ENCODE measurements at regions not wholly inside any gene's neighbourhood (a gene's known extent, or its start where the extent isn't known, plus 50 kb on each side); places are given as distances from the start of the nearest gene placed in this dataset.
"Not testable (repeated sequence)": the region's sequence is repeated elsewhere in the genome, so short reads cannot be mapped to it uniquely, and the experiment has no call there.

DNA sequence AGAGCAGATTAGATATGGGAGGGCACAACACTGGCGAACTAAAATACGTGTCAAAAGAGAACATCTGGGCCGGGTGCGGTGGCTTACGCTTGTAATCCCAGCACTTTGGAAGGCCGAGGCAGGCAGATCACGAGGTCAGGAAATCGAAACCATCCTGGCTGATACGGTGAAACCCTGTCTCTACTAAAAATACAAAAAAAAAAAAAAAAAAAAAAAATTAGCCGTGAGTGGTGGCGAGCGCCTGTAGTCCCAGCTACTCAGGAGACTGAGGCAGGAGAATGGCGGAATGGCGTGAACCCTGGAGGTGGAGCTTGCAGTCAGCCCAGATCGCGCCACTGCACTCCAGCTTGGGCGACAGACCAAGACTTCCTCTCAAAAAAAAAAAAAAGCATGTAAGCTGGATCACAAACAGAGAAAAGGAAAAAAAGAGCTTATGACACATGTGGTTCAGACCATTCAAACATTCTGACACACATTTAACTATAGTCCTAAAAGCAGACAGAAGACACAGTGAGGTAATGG lies 1716.9 kb downstream of the SI start:
- not testable (repeated sequence) for H3K9ac ChIP-seq (ENCODE audit: low read depth, low read length); H3K36me3 ChIP-seq (ENCODE audit: insufficient read depth, low read depth, low read length); H3K4me1 ChIP-seq (ENCODE audit: insufficient read depth, low read length); H3K4me3 ChIP-seq (ENCODE audit: low read length); H3K27me3 ChIP-seq (ENCODE audit: insufficient read depth, low read length); H3K9me3 ChIP-seq (ENCODE audit: insufficient read depth, low read depth, low read length); H3K27ac ChIP-seq (ENCODE audit: low read length)

DNA sequence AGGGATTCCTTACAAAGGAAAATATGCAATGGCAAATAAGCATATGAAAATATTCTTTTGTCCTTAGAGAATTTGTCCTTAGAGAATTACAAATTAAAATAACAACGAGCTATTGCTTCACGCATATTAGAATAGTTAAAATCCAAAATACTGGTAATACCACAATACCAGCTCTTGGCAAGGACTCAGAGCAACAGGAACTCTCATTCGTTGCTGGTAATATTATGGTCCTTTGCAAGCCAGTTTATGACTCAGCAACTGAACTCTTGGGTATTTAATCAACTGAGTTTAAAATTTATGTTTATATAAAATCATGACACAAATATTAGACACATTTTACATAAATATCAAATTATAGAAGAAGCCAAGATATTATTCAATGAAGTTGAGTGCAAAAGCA lies 1730.4 kb downstream of the SI start:
- Histone ChIP-seq H3K27me3 (ENCODE audit: insufficient read depth, low read length) (no peaks in the 10 kb centered on the region), H3K27ac (ENCODE audit: low read length) (no peak overlapping the region), H3K36me3 (ENCODE audit: insufficient read depth, low read depth, low read length) (no peaks in the 10 kb centered on the region), H3K4me3 (ENCODE audit: low read length) (no peak overlapping the region), H3K9ac (ENCODE audit: low read depth, low read length) (no peak overlapping the region), H3K4me1 (ENCODE audit: insufficient read depth, low read length) (no peaks in the 10 kb centered on the region; the same call in 1 of the 2 replicates), H3K9me3 (ENCODE audit: insufficient read depth, low read depth, low read length) (no peaks in the 10 kb centered on the region)

- Histone ChIP-seq H3K27me3 (ENCODE audit: insufficient read depth, low read length) (no peaks in the 10 kb centered on the region), H3K9me3 (ENCODE audit: insufficient read depth, low read depth, low read length) (peaks cover 21% of the 10 kb centered on the region; the same call in 1 of the 2 replicates), H3K4me3 (ENCODE audit: low read length) (no peak overlapping the region), H3K4me1 (ENCODE audit: insufficient read depth, low read length) (no peaks in the 10 kb centered on the region), H3K9ac (ENCODE audit: low read depth, low read length) (no peak overlapping the region), H3K36me3 (ENCODE audit: insufficient read depth, low read depth, low read length) (no peaks in the 10 kb centered on the region), H3K27ac (ENCODE audit: low read length) (no peak overlapping the region)
Measured at GRCh38 chr3:163335429-163335828, 1742.9 kb downstream of the SI start.

- Histone ChIP-seq H3K4me3 (ENCODE audit: low read length) (no peak overlapping the region), H3K9me3 (ENCODE audit: insufficient read depth, low read depth, low read length) (no peaks in the 10 kb centered on the region; the same call in 1 of the 2 replicates), H3K27ac (ENCODE audit: low read length) (no peak overlapping the region), H3K9ac (ENCODE audit: low read depth, low read length) (no peak overlapping the region), H3K4me1 (ENCODE audit: insufficient read depth, low read length) (no peaks in the 10 kb centered on the region), H3K27me3 (ENCODE audit: insufficient read depth, low read length) (no peaks in the 10 kb centered on the region), H3K36me3 (ENCODE audit: insufficient read depth, low read depth, low read length) (no peaks in the 10 kb centered on the region)
Measured at GRCh38 chr3:163328680-163329079, 1749.6 kb downstream of the SI start.

- Histone ChIP-seq H3K4me1 (ENCODE audit: insufficient read depth, low read length) (no peaks in the 10 kb centered on the region), H3K9me3 (ENCODE audit: insufficient read depth, low read depth, low read length) (no peaks in the 10 kb centered on the region; the same call in 1 of the 2 replicates), H3K27me3 (ENCODE audit: insufficient read depth, low read length) (no peaks in the 10 kb centered on the region), H3K4me3 (ENCODE audit: low read length) (no peak overlapping the region), H3K27ac (ENCODE audit: low read length) (no peak overlapping the region), H3K9ac (ENCODE audit: low read depth, low read length) (no peak overlapping the region), H3K36me3 (ENCODE audit: insufficient read depth, low read depth, low read length) (no peaks in the 10 kb centered on the region)
Measured at GRCh38 chr3:163327086-163327485, 1751.2 kb downstream of the SI start.

- Histone ChIP-seq H3K4me3 (ENCODE audit: low read length) (no peak overlapping the region), H3K9me3 (ENCODE audit: insufficient read depth, low read depth, low read length) (no peaks in the 10 kb centered on the region), H3K36me3 (ENCODE audit: insufficient read depth, low read depth, low read length) (no peaks in the 10 kb centered on the region), H3K27ac (ENCODE audit: low read length) (no peak overlapping the region), H3K9ac (ENCODE audit: low read depth, low read length) (no peak overlapping the region), H3K4me1 (ENCODE audit: insufficient read depth, low read length) (no peaks in the 10 kb centered on the region), H3K27me3 (ENCODE audit: insufficient read depth, low read length) (no peaks in the 10 kb centered on the region)
Measured at GRCh38 chr3:163315786-163316185, 1762.5 kb downstream of the SI start.

DNA sequence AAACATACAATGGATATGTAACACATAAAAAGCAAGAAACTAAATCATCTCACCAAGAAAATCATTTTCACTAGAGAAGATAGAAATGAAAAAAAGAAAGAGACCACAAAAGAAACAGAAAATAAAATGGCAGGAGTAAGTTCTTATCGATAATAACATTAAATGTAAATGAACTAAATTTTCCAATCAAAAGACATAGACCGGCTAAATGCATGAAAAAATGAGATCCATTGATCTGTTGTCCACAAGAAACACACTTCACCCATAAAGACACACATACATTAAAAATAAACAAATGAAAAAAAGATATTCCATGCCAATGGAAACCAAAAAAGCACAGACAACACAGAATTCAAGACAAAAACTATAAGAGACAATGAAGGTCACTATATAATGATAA lies 1771.9 kb downstream of the SI start:
- H3K36me3 ChIP-seq (ENCODE audit: insufficient read depth, low read depth, low read length) = no peaks in the 10 kb centered on the region
- H3K9ac ChIP-seq (ENCODE audit: low read depth, low read length) = no peak overlapping the region
- no peak overlapping the region for H3K4me3 ChIP-seq (ENCODE audit: low read length)
- peaks cover 19% of the 10 kb centered on the region; the same call in 1 of the 2 replicates for H3K9me3 ChIP-seq (ENCODE audit: insufficient read depth, low read depth, low read length)
- H3K4me1 ChIP-seq (ENCODE audit: insufficient read depth, low read length) = no peaks in the 10 kb centered on the region
- no peaks in the 10 kb centered on the region for H3K27me3 ChIP-seq (ENCODE audit: insufficient read depth, low read length)
- H3K27ac ChIP-seq (ENCODE audit: low read length) = no peak overlapping the region

DNA sequence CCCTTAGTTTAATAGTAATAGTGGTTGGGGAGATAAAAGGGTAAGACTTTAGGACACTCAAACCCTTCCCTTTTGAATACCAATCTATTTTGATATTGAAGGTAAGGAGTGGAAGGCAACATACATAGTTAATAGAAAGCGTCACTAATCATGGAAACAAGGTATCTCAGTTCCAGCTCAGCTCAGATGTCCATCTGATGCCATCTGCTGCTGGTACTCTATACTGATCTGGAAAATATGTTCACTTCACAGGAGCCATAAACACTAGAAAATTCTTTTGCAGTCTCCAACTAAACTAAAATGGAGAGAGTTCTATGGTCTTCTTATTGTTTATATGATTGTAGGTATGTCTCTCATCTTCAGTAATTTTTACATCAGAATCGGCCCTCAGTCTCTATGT lies 1777.1 kb downstream of the OTOL1 start:
- Histone ChIP-seq H3K4me3 (ENCODE audit: low read length) (no peak overlapping the region), H3K36me3 (ENCODE audit: insufficient read depth, low read depth, low read length) (no peaks in the 10 kb centered on the region), H3K4me1 (ENCODE audit: insufficient read depth, low read length) (no peaks in the 10 kb centered on the region), H3K27me3 (ENCODE audit: insufficient read depth, low read length) (no peaks in the 10 kb centered on the region), H3K9ac (ENCODE audit: low read depth, low read length) (no peak overlapping the region), H3K9me3 (ENCODE audit: insufficient read depth, low read depth, low read length) (no peaks in the 10 kb centered on the region), H3K27ac (ENCODE audit: low read length) (no peak overlapping the region)

GRCh38 chr3:163266731-163267130 lies 1770.1 kb downstream of the OTOL1 start:
- Histone ChIP-seq H3K4me3 (ENCODE audit: low read length) (no peak overlapping the region), H3K27me3 (ENCODE audit: insufficient read depth, low read length) (no peaks in the 10 kb centered on the region), H3K4me1 (ENCODE audit: insufficient read depth, low read length) (no peaks in the 10 kb centered on the region), H3K9ac (ENCODE audit: low read depth, low read length) (no peak overlapping the region), H3K36me3 (ENCODE audit: insufficient read depth, low read depth, low read length) (no peaks in the 10 kb centered on the region), H3K27ac (ENCODE audit: low read length) (no peak overlapping the region), H3K9me3 (ENCODE audit: insufficient read depth, low read depth, low read length) (no peaks in the 10 kb centered on the region)

DNA sequence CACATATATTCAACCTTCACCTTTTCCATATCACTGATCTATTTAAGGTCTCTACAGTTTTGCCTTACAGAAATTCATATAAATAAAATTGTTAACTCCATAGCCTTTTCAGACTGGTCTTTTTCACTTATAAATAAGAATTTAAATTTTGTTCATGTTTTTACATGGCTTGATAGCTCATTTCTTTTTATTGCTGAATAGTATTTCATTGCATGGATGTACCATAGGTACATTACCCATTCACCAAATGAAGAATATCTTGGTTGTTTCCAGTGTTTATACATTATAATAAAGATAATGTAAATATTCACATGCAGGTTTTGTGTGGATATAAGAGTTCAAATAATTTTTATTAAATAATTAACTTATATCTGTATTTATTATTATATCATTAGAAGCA lies 1765.0 kb downstream of the OTOL1 start:
- Histone ChIP-seq H3K36me3 (ENCODE audit: insufficient read depth, low read depth, low read length) (no peaks in the 10 kb centered on the region), H3K27me3 (ENCODE audit: insufficient read depth, low read length) (no peaks in the 10 kb centered on the region), H3K9ac (ENCODE audit: low read depth, low read length) (no peak overlapping the region), H3K27ac (ENCODE audit: low read length) (no peak overlapping the region), H3K4me1 (ENCODE audit: insufficient read depth, low read length) (no peaks in the 10 kb centered on the region), H3K9me3 (ENCODE audit: insufficient read depth, low read depth, low read length) (no peaks in the 10 kb centered on the region), H3K4me3 (ENCODE audit: low read length) (no peak overlapping the region)

- Histone ChIP-seq H3K4me3 (ENCODE audit: low read length) (no peak overlapping the region), H3K4me1 (ENCODE audit: insufficient read depth, low read length) (no peaks in the 10 kb centered on the region), H3K27me3 (ENCODE audit: insufficient read depth, low read length) (no peaks in the 10 kb centered on the region), H3K9ac (ENCODE audit: low read depth, low read length) (no peak overlapping the region), H3K27ac (ENCODE audit: low read length) (no peak overlapping the region), H3K36me3 (ENCODE audit: insufficient read depth, low read depth, low read length) (no peaks in the 10 kb centered on the region), H3K9me3 (ENCODE audit: insufficient read depth, low read depth, low read length) (no peaks in the 10 kb centered on the region)
Measured at GRCh38 chr3:163261056-163261455, 1764.4 kb downstream of the OTOL1 start.

DNA sequence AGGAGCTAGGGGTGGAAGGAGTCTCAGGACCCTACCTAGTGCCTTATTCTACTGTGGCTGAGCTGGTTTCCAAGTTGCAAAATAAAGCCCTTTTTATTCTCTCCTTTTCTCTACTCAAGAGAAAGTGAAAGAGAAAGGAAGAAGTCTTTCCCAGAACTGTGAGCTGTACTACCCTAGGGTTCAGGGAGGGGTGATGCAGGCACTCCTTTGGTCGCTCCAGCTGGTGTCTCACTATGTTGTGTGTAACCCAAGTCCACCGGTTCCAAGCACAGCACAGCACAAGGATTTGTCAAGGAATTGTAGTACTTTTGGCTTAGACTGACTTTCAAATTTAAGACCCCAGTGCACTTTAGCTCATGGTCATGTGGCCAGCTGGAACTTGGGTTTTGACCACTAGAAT lies 1721.7 kb downstream of the OTOL1 start:
- Histone ChIP-seq H3K27ac (ENCODE audit: low read length) (no peak overlapping the region), H3K9ac (ENCODE audit: low read depth, low read length) (no peak overlapping the region), H3K4me1 (ENCODE audit: insufficient read depth, low read length) (no peaks in the 10 kb centered on the region), H3K4me3 (ENCODE audit: low read length) (no peak overlapping the region), H3K27me3 (ENCODE audit: insufficient read depth, low read length) (no peaks in the 10 kb centered on the region), H3K9me3 (ENCODE audit: insufficient read depth, low read depth, low read length) (no peaks in the 10 kb centered on the region), H3K36me3 (ENCODE audit: insufficient read depth, low read depth, low read length) (no peaks in the 10 kb centered on the region)

- H3K9me3 ChIP-seq (ENCODE audit: insufficient read depth, low read depth, low read length) = no peaks in the 10 kb centered on the region; the same call in 1 of the 2 replicates
- no peaks in the 10 kb centered on the region for H3K27me3 ChIP-seq (ENCODE audit: insufficient read depth, low read length)
- H3K36me3 ChIP-seq (ENCODE audit: insufficient read depth, low read depth, low read length) = no peaks in the 10 kb centered on the region
- H3K9ac ChIP-seq (ENCODE audit: low read depth, low read length) = no peak overlapping the region
- H3K27ac ChIP-seq (ENCODE audit: low read length) = no peak overlapping the region
- no peaks in the 10 kb centered on the region for H3K4me1 ChIP-seq (ENCODE audit: insufficient read depth, low read length)
- no peak overlapping the region for H3K4me3 ChIP-seq (ENCODE audit: low read length)
Measured at GRCh38 chr3:163213838-163214237, 1717.2 kb downstream of the OTOL1 start.

All from iPS-20b (cell line).